ENCODE measurements at regions not wholly inside any gene's neighbourhood (a gene's known extent, or its start where the extent isn't known, plus 50 kb on each side); places are given as distances from the start of the nearest gene placed in this dataset.

DNA sequence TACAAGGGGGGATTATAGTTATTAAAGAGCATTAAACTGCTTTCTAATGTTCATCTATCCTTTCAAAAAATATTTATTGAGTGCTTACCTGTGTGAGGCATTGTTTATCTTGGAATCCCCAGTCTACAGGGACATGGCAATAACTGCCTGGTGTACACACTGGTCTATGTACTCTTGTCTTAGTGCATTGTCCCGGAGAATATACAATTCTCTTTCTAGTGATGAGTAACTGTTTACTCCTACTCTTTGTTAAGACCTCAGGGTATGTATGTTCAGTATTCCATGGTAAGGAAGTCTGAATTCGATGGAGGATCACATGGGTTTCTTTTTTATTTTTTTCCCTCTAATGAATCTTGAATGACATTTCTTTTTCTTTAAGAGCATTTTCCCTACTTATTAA, 772.4 kb upstream of the NR2F2 start:
- no peak overlapping the region for H2AFZ ChIP-seq (ENCODE audit: low read depth)
- ChIA-PET CTCF (no interaction called here), POLR2A (no interaction called here)
- no peaks in the 10 kb centered on the region for H4K20me1 ChIP-seq (ENCODE audit: insufficient read depth)
- H3K27me3 ChIP-seq (ENCODE audit: insufficient read depth), result no peaks in the 10 kb centered on the region
- peaks cover 27% of the 10 kb centered on the region for H3F3A ChIP-seq (replicated peaks; ENCODE audit: insufficient read depth)
- no peaks in the 10 kb centered on the region for H3K36me3 ChIP-seq (replicated peaks in 1 of 2; ENCODE audit: control insufficient read depth in 1 of 2, insufficient read depth in 2 of 2, low read length in 1 of 2)
- peak overlapping the region; percentile 33; the same call in 1 of the 2 replicates for H3K4me2 ChIP-seq
- H3K9ac ChIP-seq, result peak overlapping the region; percentile 11; the same call in 1 of the 2 replicates
- peak overlapping the region; percentile 67 to 96; a peak in 3 of 4 replicates for H3K27ac ChIP-seq (ENCODE audit: low read depth in 2 of 2, low read length in 1 of 2)
- H3K9me2 ChIP-seq, result no peaks in the 10 kb centered on the region
- H3K79me2 ChIP-seq (ENCODE audit: insufficient read depth), result no peaks in the 10 kb centered on the region
- no peaks in the 10 kb centered on the region for H3K9me3 ChIP-seq
- H3K4me1 ChIP-seq (ENCODE audit: control insufficient read depth in 1 of 2, insufficient read depth in 2 of 2, low read depth in 1 of 2, low read length in 1 of 2), result peaks cover 0 to 23% of the 10 kb centered on the region in 2 experiments
- no peak for TF ChIP-seq RFX5 (IDR thresholded peaks at IDR 0.05; ENCODE audit: low read length)
- TF ChIP-seq, protein P1, sequence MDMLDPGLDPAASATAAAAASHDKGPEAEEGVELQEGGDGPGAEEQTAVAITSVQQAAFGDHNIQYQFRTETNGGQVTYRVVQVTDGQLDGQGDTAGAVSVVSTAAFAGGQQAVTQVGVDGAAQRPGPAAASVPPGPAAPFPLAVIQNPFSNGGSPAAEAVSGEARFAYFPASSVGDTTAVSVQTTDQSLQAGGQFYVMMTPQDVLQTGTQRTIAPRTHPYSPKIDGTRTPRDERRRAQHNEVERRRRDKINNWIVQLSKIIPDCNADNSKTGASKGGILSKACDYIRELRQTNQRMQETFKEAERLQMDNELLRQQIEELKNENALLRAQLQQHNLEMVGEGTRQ (IDR thresholded peaks at IDR 0.05; ENCODE audit: borderline replicate concordance, low read depth, low read length), result no peak
- no peak for TF ChIP-seq GATA2 (CRISPR knock-in tag; IDR thresholded peaks at IDR 0.05)
- TF ChIP-seq TEAD4 (IDR thresholded peaks at IDR 0.05; ENCODE audit: borderline replicate concordance, insufficient read depth), result no peak
- TF ChIP-seq GABPA (IDR thresholded peaks at IDR 0.05; ENCODE audit: low read depth), result no peak
- no peak for TF ChIP-seq FOSL2 (IDR thresholded peaks at IDR 0.05; ENCODE audit: borderline replicate concordance, low read depth)
- TF ChIP-seq, protein P2, sequence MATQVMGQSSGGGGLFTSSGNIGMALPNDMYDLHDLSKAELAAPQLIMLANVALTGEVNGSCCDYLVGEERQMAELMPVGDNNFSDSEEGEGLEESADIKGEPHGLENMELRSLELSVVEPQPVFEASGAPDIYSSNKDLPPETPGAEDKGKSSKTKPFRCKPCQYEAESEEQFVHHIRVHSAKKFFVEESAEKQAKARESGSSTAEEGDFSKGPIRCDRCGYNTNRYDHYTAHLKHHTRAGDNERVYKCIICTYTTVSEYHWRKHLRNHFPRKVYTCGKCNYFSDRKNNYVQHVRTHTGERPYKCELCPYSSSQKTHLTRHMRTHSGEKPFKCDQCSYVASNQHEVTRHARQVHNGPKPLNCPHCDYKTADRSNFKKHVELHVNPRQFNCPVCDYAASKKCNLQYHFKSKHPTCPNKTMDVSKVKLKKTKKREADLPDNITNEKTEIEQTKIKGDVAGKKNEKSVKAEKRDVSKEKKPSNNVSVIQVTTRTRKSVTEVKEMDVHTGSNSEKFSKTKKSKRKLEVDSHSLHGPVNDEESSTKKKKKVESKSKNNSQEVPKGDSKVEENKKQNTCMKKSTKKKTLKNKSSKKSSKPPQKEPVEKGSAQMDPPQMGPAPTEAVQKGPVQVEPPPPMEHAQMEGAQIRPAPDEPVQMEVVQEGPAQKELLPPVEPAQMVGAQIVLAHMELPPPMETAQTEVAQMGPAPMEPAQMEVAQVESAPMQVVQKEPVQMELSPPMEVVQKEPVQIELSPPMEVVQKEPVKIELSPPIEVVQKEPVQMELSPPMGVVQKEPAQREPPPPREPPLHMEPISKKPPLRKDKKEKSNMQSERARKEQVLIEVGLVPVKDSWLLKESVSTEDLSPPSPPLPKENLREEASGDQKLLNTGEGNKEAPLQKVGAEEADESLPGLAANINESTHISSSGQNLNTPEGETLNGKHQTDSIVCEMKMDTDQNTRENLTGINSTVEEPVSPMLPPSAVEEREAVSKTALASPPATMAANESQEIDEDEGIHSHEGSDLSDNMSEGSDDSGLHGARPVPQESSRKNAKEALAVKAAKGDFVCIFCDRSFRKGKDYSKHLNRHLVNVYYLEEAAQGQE (IDR thresholded peaks at IDR 0.05; ENCODE audit: low read depth, low read length), result no peak
- TF ChIP-seq MXI1 (IDR thresholded peaks at IDR 0.05; ENCODE audit: low read depth, low read length), result no peak
- TF ChIP-seq JUND (IDR thresholded peaks at IDR 0.05), result no peak
- TF ChIP-seq NFIC (IDR thresholded peaks at IDR 0.05; ENCODE audit: borderline replicate concordance), result no peak
- no peak for TF ChIP-seq RXRA (IDR thresholded peaks at IDR 0.05; ENCODE audit: borderline replicate concordance, low read depth)
- WGBS (ENCODE audit: low lambda C conversion rate), result 22% methylated on average over 2 of the region's 2 CpGs
- DNase-seq, result no peak
- no peak overlapping the region for H3K4me3 ChIP-seq (ENCODE audit: low read depth in 2 of 2, low read length in 1 of 2)

DNA sequence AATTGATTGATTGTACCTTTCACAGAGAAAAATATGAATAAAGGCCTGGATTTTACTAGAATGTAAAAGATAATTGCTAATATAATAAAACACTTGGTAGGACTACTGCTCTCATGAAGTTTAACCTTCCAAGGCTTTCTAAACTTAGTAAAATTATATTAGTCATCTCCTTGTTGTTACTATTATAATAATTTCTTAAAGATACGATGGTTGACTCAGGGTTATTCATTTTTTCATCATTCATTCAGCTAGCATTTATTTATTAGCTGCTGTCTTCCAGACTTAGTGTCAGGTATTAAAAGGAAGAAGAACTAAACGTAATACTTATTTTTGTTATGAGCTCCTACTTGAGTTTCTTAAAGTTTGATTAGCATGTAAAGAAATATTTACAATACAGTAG, 771.6 kb upstream of the NR2F2 start:
- ChIA-PET POLR2A (no interaction called here), CTCF (no interaction called here)
- H3K79me2 ChIP-seq (ENCODE audit: insufficient read depth), result no peaks in the 10 kb centered on the region
- peaks cover 27% of the 10 kb centered on the region for H3F3A ChIP-seq (replicated peaks; ENCODE audit: insufficient read depth)
- peak overlapping the region; percentile 33; the same call in 1 of the 2 replicates for H3K4me2 ChIP-seq
- peak overlapping the region; percentile 11; the same call in 1 of the 2 replicates for H3K9ac ChIP-seq
- H2AFZ ChIP-seq (ENCODE audit: low read depth), result no peak overlapping the region
- H3K27ac ChIP-seq (ENCODE audit: low read depth in 2 of 2, low read length in 1 of 2), result peak overlapping the region in 1 of 2 experiments; percentile 96; a peak in 3 of 4 replicates
- H3K36me3 ChIP-seq (replicated peaks in 1 of 2; ENCODE audit: control insufficient read depth in 1 of 2, insufficient read depth in 2 of 2, low read length in 1 of 2), result no peaks in the 10 kb centered on the region
- no peak for TF ChIP-seq FOXM1 (IDR thresholded peaks at IDR 0.05; ENCODE audit: low read depth)
- TF ChIP-seq CHD2 (IDR thresholded peaks at IDR 0.05; ENCODE audit: low read length, partially characterized antibody), result no peak
- TF ChIP-seq POLR2AphosphoS5 (IDR thresholded peaks at IDR 0.05; ENCODE audit: low read depth, low read length), result no peak
- no peak for TF ChIP-seq NRF1 (IDR thresholded peaks at IDR 0.05; ENCODE audit: low read depth, low read length)
- TF ChIP-seq, protein P3, sequence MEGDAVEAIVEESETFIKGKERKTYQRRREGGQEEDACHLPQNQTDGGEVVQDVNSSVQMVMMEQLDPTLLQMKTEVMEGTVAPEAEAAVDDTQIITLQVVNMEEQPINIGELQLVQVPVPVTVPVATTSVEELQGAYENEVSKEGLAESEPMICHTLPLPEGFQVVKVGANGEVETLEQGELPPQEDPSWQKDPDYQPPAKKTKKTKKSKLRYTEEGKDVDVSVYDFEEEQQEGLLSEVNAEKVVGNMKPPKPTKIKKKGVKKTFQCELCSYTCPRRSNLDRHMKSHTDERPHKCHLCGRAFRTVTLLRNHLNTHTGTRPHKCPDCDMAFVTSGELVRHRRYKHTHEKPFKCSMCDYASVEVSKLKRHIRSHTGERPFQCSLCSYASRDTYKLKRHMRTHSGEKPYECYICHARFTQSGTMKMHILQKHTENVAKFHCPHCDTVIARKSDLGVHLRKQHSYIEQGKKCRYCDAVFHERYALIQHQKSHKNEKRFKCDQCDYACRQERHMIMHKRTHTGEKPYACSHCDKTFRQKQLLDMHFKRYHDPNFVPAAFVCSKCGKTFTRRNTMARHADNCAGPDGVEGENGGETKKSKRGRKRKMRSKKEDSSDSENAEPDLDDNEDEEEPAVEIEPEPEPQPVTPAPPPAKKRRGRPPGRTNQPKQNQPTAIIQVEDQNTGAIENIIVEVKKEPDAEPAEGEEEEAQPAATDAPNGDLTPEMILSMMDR (IDR thresholded peaks at IDR 0.05), result no peak
- TF ChIP-seq NFIC (IDR thresholded peaks at IDR 0.05; ENCODE audit: borderline replicate concordance), result no peak
- TF ChIP-seq, protein P4, sequence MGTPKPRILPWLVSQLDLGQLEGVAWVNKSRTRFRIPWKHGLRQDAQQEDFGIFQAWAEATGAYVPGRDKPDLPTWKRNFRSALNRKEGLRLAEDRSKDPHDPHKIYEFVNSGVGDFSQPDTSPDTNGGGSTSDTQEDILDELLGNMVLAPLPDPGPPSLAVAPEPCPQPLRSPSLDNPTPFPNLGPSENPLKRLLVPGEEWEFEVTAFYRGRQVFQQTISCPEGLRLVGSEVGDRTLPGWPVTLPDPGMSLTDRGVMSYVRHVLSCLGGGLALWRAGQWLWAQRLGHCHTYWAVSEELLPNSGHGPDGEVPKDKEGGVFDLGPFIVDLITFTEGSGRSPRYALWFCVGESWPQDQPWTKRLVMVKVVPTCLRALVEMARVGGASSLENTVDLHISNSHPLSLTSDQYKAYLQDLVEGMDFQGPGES (IDR thresholded peaks at IDR 0.05; ENCODE audit: low read depth, low read length), result no peak
- no peak for TF ChIP-seq EP300 (IDR thresholded peaks at IDR 0.05; ENCODE audit: borderline replicate concordance in 1 of 2, low read depth in 1 of 2, low read length in 1 of 2)
- TF ChIP-seq RXRA (IDR thresholded peaks at IDR 0.05; ENCODE audit: borderline replicate concordance, low read depth), result no peak
- no peak for TF ChIP-seq GATA2 (CRISPR knock-in tag; IDR thresholded peaks at IDR 0.05)
- no peak for TF ChIP-seq FOSL2 (IDR thresholded peaks at IDR 0.05; ENCODE audit: borderline replicate concordance, low read depth)
- no peak for TF ChIP-seq GABPA (IDR thresholded peaks at IDR 0.05; ENCODE audit: low read depth)
- H3K4me1 ChIP-seq (ENCODE audit: control insufficient read depth in 1 of 2, insufficient read depth in 2 of 2, low read depth in 1 of 2, low read length in 1 of 2), result peaks cover 0 to 23% of the 10 kb centered on the region in 2 experiments
- no peak for DNase-seq
- 40% methylated on average over 2 of the region's 2 CpGs for WGBS (ENCODE audit: low lambda C conversion rate)
- H3K9me2 ChIP-seq, result no peaks in the 10 kb centered on the region
- no peaks in the 10 kb centered on the region for H4K20me1 ChIP-seq (ENCODE audit: insufficient read depth)
- H3K4me3 ChIP-seq (ENCODE audit: low read depth in 2 of 2, low read length in 1 of 2), result no peak overlapping the region
- no peaks in the 10 kb centered on the region for H3K9me3 ChIP-seq
- no peaks in the 10 kb centered on the region for H3K27me3 ChIP-seq (ENCODE audit: insufficient read depth)
